ENCODE measurements at regions not wholly inside any gene's neighbourhood (a gene's known extent, or its start where the extent isn't known, plus 50 kb on each side); places are given as distances from the start of the nearest gene placed in this dataset.

DNA sequence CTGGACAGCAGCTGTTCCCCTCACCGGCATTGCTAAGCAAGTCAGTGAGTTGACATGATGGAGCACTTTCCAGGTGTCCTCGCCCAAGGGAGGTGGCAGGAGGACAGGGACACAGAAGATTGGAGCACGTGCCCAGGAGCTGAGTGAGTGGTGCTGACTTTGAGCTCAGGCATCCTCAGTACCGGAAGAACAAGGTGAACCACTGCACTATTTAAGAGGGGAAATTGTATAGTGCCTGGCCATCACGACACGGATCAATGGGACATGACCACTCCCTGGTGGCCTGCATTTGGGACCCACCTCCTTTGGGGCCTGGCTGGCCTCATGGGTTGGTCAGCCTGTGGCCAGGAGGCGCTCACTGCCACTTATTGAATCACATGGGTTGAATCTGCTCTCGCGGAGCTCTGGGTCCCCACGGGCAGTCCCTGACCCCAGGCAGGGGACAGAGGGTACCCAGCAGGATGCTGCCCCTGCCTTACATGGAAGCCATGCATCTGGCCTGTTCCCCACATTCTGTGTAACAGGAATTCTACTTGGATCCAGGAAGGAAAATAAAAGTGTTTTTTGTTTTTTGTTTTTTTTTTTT, 206.9 kb upstream of the ZNF536 start:
- CTCF ChIA-PET: no interaction called here
- POLR2A ChIA-PET: interaction anchor here (0.8 kb wide), 1 partner anchor 13 kb away, joined by 6 read pairs; no protein-coding TSS in a partner anchor

DNA sequence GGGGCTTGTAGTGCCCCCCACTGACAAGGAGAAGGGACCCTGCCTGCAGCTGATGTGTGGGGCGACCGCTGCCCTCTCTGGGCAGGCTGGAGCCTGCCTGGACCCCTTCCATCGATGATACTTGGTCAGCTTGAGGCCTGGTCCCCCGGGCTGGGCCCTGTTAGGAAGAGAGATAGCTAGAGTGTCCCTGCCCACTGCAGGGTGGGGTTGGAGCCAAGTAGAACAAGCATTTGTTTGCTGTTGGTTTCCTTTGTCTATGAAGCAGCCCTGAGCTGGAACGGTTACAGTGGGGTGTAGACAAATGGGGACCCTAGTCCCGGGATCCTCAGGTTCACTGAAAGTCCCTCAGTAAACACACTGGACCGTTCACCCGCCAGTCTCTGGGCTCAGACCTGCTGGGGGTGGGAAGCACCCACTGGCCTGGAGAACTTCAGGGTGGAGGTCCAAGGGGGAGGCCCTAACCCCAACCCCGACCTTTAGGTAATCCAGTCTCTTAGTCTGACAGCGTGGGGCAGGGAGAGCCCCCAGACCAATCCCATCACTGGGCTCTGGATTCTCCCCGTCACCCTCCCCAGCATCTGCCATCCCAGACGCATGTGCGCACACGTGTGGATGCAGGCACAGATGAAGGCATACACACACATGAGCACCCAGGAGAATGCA, 204.8 kb upstream of the ZNF536 start:
- ChIA-PET CTCF (no interaction called here), POLR2A (no interaction called here)

DNA sequence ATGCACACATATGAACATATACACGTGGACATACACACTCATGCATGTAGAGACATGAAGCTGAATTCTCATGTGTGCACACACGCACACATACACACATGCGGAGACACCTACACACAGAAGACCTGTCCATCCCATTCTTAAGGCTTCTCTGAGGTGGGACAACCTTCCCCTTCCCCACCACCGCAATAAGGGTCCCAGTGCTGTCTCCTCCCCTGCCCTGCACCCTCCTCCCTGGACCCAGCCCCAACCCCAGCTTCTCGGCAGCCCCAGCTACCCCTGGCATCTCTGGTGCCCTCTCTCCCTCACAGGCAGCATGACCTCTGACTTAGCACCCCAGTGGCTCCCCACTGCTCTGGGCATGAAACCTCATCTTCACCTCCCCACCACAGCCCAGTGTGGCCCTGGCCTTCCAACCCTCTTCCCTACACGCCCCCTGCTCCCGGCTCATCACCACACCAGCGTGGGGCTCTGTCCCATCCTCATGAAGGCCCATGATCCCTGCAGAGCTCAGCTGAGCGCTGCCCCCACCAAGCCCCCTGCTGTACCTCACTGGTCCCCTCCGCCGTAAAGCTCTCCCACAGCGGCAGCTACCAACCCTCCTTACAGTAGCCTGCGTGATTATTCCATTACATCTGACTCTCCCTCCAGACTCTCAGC, 204.1 kb upstream of the ZNF536 start:
- CTCF ChIA-PET: no interaction called here
- POLR2A ChIA-PET: no interaction called here

DNA sequence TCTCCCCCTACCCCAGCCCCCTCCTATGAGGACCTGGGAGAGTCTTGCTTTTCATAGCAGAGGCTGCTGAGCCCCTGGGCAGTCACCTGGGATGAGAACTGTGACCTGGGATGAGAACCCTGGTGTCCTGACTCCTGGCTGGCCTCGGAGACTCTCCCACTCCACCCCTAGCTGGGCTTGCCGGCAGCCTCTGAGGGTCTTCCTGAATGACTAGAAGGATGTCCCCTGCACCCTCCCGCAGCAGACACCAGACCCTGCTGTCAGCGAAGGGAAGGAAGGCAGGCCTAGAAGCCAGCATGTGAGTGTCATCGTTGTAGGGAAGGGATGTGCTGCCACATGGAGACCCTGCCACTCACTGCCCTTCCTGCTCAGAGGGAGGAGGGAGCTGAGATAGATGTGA, 203.4 kb upstream of the ZNF536 start:
- CTCF ChIA-PET: no interaction called here
- POLR2A ChIA-PET: no interaction called here

DNA sequence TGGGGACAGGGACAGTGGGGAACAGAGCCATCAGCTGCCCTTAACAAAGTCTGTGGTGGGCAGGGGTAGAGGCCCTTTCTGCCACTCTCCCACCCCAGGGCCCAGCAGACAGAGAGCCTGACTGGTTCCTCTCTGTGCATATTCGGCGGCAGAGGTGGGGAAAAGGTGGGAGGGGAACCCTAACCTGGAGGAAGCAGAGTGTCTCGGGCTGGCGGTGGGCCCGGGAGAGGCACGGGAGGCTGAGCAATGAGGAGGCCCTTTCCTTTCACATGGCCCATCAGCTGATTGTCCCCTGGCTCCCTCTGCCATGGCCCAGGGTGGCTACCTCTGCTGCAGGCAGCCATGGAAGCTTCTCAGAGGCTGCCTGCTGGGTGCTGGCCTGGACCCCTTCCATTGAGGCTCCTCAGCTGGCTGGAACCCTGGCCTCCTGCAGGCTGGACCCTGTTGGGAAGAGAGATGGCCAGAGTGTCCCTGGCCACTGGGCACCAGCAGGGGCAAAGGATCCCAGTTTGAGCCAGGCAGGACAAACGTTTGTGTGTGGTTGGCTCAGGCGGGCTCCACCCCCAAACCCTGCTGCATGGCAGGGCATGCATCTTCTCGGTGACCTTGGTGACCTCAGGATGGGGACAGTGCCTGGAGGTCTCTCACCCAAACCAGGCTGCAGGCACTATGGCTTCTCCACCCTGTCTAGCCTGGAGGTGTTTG, 202.8 kb upstream of the ZNF536 start:
- ChIA-PET POLR2A (no interaction called here), CTCF (no interaction called here)

DNA sequence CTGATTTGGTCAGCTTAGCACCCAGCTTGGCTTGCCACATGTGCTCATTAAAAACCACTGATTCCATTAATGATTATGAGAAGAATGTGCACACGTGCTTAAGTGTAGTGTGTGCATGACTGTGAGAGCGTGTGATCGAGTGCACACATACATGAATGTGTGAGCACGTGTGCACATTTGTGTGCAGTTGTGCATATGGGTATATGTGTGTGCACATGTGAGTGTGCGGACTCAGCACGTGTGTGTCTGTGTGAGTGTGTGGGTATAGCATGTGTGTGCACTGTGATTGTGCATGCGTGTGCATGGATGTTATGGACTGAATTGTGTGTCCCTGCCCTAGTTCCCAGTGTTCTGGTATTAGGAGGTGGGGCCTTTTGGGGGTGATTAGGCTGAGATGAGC, 202.1 kb upstream of the ZNF536 start:
- POLR2A ChIA-PET: no interaction called here

DNA sequence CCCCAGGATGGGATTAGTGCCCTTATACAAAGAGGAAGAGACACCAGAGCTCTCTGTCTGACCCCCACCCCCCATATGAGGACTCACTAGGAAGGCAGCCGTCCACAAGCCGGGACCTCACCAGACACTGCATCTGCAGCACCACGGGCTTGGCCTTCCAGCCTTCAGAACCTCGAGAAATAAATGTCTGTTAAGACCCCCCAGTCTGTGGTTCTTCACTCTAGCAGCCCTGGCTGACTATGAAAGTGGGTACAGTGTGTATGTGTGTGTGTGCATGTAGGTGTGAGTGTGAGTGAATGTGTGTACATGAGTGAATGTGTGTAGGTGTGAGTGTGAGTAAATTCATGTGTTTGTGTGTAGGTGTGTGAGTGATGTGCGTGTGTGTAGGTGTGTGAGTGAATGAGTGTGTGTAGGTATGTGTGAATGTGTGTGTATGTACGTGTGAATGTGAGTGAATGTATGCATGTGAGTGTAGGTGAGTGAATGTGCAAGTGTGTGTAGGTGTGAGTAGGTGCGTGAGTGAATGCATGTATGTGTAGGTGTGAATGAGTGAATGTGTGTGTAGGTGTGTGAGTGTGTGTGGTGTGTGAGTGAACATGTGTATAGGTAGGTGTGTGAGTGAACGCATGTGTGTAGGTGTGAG, 201.6 kb upstream of the ZNF536 start:
- ChIA-PET CTCF (no interaction called here), POLR2A (no interaction called here)

More for the DNA sequence above, 202.1 kb upstream of the ZNF536 start:
- CTCF ChIA-PET: no interaction called here

DNA sequence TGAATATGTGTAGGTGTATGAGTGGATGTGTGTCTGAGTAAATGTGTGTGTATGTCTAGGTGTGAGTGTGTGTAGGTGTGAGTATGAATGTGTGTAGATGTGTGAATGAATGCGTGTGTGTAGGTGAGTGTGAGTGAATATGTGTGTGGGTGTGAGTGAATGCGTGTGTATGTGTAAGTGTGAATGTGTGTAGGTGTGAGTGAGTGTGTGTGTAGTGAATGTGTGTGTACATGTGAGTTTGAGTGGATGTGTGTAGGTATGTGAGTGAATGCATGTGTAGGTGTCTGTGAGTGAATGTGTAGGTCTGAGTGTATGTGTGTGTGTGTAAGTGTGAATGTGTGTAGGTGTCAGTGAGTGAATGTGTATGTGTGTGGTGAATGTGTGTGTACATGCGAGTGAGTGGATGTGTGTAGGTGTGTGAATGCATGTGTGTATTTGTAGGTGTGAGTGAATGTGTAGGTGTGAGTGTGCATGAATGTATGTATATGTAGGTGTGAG, 201.0 kb upstream of the ZNF536 start:
- CTCF ChIA-PET: no interaction called here
- POLR2A ChIA-PET: no interaction called here

DNA sequence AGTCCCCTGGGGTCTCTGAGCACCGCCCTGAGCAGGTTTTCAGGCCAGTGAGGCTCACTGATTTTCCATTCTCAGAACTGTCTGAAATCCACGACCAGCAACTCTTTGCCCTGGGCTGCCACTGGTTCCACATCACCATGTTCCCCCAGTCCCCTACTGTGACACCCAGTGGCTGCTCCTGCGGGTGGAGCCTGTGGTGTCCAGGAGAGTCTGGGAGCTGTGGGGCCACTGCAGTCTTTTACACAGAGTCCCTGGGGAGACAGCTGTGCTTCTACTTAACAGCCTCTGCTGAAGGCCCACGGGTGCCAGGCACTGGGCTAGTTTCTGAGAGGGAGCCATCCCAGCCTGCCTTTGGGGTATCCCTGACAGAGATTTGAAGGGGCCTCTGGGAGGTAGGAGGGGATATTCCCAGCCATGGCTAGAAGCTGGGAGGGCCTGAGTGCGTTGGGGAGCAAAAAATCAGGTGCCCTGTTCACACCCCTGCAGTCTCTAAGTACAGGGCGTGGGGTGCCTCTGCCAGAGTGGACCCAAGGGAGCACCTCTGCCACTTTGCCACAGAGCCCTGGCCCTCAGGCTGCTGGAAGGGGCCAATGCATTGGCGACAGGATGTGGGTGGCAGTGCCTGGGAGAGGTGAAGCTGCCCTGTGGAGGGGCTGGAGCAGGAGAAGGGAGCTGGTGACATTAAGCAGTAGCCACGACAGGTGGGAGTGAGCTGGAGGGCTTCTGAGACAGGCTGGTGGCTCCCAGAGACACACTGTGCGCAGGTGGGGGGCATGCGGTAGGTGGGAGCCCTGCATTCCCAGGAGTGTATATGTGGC, 200.2 kb upstream of the ZNF536 start:
- ChIA-PET POLR2A (no interaction called here), CTCF (no interaction called here)

DNA sequence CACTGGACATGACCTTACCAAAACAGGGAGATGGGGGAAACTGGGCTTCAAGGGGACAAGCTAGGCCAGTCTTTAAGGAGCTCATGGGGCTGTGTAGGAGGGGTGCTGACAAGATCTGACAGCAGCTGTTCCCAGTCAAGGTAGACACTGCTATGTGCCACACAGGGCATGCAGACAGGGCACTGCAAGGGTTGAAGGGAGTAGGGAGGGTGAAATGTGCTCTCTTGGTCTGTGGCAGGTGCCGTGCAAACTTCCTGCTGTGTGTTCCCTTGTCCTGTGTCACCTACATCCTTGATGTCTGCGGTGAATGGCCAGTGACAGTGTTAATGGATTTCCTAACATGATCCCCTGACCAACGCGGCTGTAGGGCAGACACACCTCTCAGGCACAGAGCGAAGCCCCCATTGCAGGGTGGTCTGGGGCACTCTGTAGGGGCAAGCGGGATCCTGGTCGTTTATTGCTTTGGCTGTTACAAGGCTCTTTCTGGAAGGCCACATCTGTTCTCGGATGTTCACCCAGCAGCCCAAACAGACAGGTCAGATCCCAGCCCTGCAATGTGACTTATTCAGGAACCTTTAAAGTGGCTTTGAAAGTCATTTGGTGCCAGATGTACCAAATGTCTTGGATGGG, 199.5 kb upstream of the ZNF536 start:
- CTCF ChIA-PET: no interaction called here
- POLR2A ChIA-PET: no interaction called here

DNA sequence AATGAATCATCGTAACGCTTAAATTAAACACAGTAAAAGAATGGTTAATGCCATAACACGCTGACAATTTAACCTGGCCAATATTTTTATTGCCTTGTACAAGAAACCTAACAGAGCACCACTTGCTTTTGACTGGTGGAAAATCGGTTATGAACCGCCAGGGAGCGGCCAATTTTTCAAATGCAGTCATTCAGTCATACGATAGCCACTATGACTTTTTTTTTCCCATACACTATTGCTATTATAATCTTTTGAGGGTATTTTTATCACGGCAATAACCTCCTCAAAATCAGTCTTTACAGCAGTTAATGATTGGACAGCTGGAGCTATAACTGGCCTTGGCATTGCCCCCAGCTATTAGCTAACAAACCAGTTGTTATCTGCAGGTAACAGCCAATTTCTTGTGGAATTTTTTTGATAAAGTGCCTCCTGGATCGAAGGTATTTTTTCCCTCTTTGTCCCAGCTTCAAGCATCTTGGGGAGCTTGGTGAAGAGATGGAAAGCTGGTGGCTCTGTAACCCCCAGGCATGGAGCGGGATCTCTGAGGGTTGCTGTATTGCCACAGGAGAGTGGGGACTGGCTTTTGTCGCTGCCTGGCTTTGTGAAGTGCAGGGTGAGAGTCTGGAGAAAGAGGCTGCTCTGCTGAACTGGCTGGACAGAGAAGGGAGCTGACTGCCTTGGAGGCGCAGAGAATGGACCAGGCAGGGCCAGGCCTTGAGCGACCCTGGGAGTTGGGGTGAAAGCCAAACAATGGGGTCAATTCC, 198.4 kb upstream of the ZNF536 start:
- CTCF ChIA-PET: no interaction called here
- POLR2A ChIA-PET: no interaction called here

DNA sequence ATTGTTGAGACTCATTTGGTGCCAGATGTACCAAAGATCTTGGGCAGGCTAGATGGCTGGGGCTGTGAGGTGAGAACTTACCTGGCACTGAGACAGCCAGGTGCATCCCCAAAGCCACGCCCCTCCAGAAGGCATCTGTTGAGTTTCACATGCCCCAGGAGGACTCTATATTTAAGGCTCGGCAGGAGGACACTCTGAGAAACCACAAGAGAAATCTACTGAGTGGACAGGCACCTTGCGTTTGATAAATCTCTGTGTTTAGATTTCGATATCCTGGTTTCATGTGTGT, 197.9 kb upstream of the ZNF536 start:
- ChIA-PET CTCF (no interaction called here), POLR2A (no interaction called here)

DNA sequence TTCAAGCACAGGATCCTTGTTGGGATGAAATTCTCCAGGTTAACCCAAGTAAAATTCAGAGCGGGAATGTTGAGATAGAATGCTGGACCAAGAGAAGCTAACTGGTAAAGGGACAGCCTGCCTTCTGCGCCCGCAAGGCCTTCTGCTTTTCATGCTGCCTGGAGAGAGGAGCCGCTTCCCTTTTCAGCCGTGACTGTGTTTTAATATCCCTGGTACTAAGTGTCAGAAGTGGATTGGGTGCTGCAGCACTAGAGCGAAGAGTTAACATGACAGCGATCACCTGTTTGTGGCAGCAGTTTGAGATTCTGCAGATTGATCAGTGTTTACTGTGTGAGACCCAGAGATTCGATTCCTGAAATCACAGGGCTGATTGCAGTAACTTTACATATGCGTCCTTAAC, 197.4 kb upstream of the ZNF536 start:
- ChIA-PET POLR2A (no interaction called here), CTCF (no interaction called here)

DNA sequence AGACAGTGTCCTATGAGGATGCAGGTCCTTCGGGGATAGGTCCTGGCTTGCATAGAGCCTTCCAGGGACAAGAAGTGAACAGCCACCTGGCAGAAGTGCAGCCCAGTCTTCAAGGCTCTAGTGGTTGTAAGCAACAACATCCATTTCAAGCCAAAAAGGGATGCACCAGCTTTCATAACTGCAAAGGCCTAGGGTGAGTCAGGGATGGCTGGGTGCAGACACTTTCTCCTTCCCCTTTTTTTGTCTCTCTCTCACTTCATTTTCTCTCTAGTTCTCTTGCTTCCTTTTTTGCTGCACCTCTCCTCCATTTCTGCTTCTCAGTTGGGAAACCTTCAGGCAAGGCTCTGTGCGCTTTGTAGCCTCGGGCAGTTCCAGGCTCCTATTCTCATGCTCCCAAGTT, 196.2 kb upstream of the ZNF536 start:
- POLR2A ChIA-PET: no interaction called here
- CTCF ChIA-PET: no interaction called here

DNA sequence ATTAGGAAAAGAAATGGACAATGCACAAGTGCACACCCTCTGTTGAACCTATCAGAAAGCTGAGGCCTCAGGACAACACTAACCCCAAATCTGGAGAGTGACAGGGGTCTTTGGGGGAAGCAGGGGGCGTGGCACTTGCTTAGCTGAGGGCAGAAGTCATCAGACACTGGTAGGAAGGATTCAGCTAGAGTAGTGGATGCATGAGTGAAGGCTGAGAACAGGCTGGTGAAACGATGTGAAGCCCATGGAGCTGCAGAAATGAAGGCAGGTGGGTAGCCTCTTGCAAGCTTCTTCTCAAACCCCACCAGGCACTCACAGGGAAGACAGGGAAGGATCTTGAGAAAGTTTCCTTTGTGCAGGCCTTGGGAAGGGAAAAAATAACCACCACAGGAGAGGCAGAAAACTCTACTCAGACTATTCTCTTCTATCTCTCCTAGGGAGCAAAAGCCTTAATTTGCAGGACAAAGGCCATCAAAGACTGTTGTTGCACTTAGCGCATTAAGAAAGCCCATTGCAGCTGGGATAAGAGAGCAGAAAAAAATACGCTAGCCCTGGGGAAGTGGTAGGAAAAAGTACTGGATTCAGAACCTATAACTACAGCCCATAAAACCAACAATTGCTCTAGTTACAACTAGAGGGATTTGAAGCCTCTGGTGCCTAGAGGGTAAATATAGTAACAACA, 193.3 kb upstream of the ZNF536 start:
- ChIA-PET POLR2A (no interaction called here), CTCF (no interaction called here)

DNA sequence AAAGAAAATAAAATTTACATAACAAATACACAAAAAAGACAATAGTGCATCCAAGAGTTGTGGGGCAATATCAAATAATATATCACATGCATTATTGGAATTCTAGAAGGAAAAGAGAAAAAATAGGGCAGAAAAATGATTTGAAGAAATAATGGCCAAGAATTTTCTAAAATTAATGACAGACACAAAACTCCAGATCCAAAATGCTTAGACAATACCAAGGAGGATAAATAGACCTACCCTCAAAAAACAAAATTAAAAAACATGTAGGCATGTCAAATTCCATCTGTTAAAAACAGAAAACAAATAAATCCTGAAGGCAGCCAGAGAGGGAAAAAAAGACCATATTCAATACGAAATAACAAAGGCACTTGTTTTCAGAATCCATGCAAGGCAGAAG, 191.5 kb upstream of the ZNF536 start:
- ChIA-PET CTCF (no interaction called here), POLR2A (no interaction called here)

DNA sequence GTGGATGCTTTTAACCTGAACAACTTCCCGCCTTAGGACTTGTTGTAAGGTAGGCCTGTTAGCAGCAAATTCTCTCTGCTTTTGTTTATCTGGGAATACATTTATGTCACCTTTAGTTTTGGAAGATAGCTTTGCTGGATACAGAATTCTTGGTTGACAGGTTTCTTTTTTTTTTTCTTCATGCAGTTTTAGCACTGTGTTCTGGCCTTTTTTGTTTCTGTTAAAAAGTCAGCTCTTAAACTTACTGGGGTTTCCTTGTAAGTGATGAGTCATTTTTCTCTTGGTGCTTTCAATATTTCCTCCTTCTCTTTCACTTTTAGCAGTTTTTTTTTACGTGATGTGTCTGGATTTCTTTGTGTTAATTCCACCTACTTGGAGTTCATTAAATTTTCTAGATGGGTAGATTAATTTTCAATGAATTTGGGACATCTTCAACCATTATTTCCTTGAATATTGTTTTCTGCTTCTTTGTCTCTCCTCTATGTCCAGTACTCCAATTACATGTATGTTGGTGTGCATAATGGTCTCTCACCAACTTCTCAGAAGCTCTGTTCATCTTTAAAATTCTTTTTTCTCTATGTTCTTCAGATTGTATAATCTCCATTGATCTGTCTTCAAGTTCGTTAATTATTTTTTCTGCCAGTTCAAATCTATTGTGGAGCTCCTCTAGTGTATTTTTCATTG, 188.2 kb upstream of the ZNF536 start:
- POLR2A ChIA-PET: no interaction called here
- CTCF ChIA-PET: no interaction called here

DNA sequence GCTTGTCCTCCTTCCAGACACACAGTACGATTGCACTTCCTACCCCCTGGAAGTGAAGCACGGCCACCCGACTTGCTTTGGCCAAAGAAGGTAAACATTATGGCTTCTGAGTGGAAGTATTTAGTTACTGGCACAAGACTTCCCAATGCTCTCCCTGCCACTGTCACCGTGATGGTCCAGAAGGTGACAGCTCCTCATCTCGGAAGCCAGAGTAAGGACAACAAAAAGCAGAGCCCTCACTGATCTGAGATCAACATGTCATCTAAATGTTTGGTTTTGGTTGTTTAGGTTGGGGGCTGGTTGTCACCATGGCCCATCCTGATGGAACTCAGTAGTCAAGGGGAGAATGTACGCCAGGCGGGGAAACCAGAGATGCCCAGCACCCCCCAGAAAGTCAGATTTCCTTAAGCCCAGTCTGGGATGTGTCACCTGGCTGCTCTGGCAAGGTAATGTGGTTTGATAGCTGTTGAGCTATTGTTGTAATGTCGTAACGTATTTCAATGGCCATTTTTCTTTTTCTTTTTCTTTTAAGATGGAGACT, 170.1 kb upstream of the ZNF536 start:
- ChIA-PET POLR2A (no interaction called here), CTCF (no interaction called here)

All from activated CD8-positive, alpha-beta memory T cell treated with anti-CD3 and anti-CD28 coated beads for 36 hours (primary cell).